ENCODE measurements at regions not wholly inside any gene's neighbourhood (a gene's known extent, or its start where the extent isn't known, plus 50 kb on each side); places are given as distances from the start of the nearest gene placed in this dataset.

GRCh38 chr11:27187848-27188621 is 147.4 kb downstream of the BBOX1 start:
- no peak for TF ChIP-seq CTCF (IDR thresholded peaks at IDR 0.05 in 4 of 5, conservative IDR thresholded peaks at IDR 0.05 in 1 of 5)
- no peak for TF ChIP-seq POLR2A (IDR thresholded peaks at IDR 0.05)

Measured in gastrocnemius medialis (tissue), 4 donors.